ENCODE measurements at regions not wholly inside any gene's neighbourhood (a gene's known extent, or its start where the extent isn't known, plus 50 kb on each side); places are given as distances from the start of the nearest gene placed in this dataset.

- no peak for DNase-seq
These were observed 351.4 kb upstream of the ATP2B1 start for GRCh38 chr12:90060031-90060430.

- no peak for DNase-seq
These were observed 350.1 kb upstream of the ATP2B1 start for GRCh38 chr12:90058704-90059103.

- DNase-seq = no peak
These were observed 346.4 kb upstream of the ATP2B1 start for GRCh38 chr12:90055071-90055470.

- DNase-seq = no peak
These were observed 340.3 kb upstream of the ATP2B1 start for GRCh38 chr12:90048918-90049317.

GRCh38 chr12:90045559-90045958 is 336.9 kb upstream of the ATP2B1 start:
- no peak for DNase-seq

GRCh38 chr12:90044069-90044468 is 335.4 kb upstream of the ATP2B1 start:
- no peak for DNase-seq

GRCh38 chr12:90042920-90043641 is 334.4 kb upstream of the ATP2B1 start:
- no peak for DNase-seq

- no peak for DNase-seq
These were observed 329.7 kb upstream of the ATP2B1 start for GRCh38 chr12:90038289-90038688.

GRCh38 chr12:90037740-90038139 is 329.1 kb upstream of the ATP2B1 start:
- no peak for DNase-seq

- DNase-seq = no peak
These were observed 328.0 kb upstream of the ATP2B1 start for GRCh38 chr12:90036637-90037036.

GRCh38 chr12:90030726-90031125 is 322.1 kb upstream of the ATP2B1 start:
- no peak for DNase-seq

- no peak for DNase-seq
These were observed 320.7 kb upstream of the ATP2B1 start for GRCh38 chr12:90029317-90029716.

GRCh38 chr12:90028635-90029051 is 320.0 kb upstream of the ATP2B1 start:
- DNase-seq = no peak

GRCh38 chr12:90027889-90028634 is 319.4 kb upstream of the ATP2B1 start:
- DNase-seq = no peak

GRCh38 chr12:90027041-90027440 is 318.4 kb upstream of the ATP2B1 start:
- no peak for DNase-seq

- DNase-seq = no peak
These were observed 317.9 kb upstream of the ATP2B1 start for GRCh38 chr12:90026516-90026915.

- DNase-seq = no peak
These were observed 315.6 kb upstream of the ATP2B1 start for GRCh38 chr12:90024262-90024661.

- DNase-seq = no peak
These were observed 314.7 kb upstream of the ATP2B1 start for GRCh38 chr12:90023207-90023900.

- no peak for DNase-seq
These were observed 313.3 kb upstream of the ATP2B1 start for GRCh38 chr12:90021795-90022440.

- DNase-seq = no peak
These were observed 312.2 kb upstream of the ATP2B1 start for GRCh38 chr12:90020881-90021280.

- no peak for DNase-seq
These were observed 311.8 kb upstream of the ATP2B1 start for GRCh38 chr12:90020436-90020835.

- no peak for DNase-seq
These were observed 311.4 kb upstream of the ATP2B1 start for GRCh38 chr12:90020014-90020413.

GRCh38 chr12:90017316-90017715 is 308.7 kb upstream of the ATP2B1 start:
- no peak for DNase-seq
